Upper lobe of left lung (tissue), 6 donors: ENCODE measurements at regions not wholly inside any gene's neighbourhood (a gene's known extent, or its start where the extent isn't known, plus 50 kb on each side); places are given as distances from the start of the nearest gene placed in this dataset.

Source experiments
- ATAC-seq, 2 donors: fragments of 200-7000 bp; cut with Tn5 transposase; one replicate each; pipeline ENCODE4 v1.9.1; 2022; ENCODE audit warnings: mild to moderate bottlenecking in 2 of 2, moderate library complexity in 2 of 2; ENCODE audit not compliant: low FRiP score in 2 of 2
- DNase-seq, 2 donors: peaks; one replicate each; pipeline ENCODE4 v3.0.0-alpha.2; 2019 to 2020
- H3K27ac ChIP-seq, 4 donors: fragments of 200-600 bp; sonication (generic); one replicate each; pipeline ENCODE4 v1.5.1; 2016 to 2019
- H3K27me3 ChIP-seq, 4 donors: fragments of 200-600 bp; sonication (generic); one replicate each; pipeline ENCODE4 v1.5.1; 2017 to 2019
- H3K36me3 ChIP-seq, 4 donors: fragments of 200-600 bp; sonication (generic); one replicate each; pipeline ENCODE4 v1.5.1; 2016 to 2019
- H3K4me1 ChIP-seq, 4 donors: fragments of 200-600 bp; sonication (generic); one replicate each; pipeline ENCODE4 v1.5.1; 2018 to 2019
- H3K4me3 ChIP-seq, 4 donors: fragments of 200-600 bp; sonication (generic); one replicate each; pipeline ENCODE4 v1.5.1; 2017 to 2019; ENCODE audit warnings: mild to moderate bottlenecking in 2 of 4, moderate library complexity in 1 of 4
- H3K9me3 ChIP-seq, 4 donors: fragments of 200-600 bp; sonication (generic); one replicate each; pipeline ENCODE4 v1.5.1; 2018 to 2019
- CTCF ChIP-seq, 6 experiments: fragments of 450-650 bp in 4 of 6; fragments of 200-600 bp in 2 of 6; sonication (generic) in 2 of 6; IDR thresholded peaks; one replicate each; pipeline ENCODE4 v1.5.1; 2016 to 2019; ENCODE audit warnings: antibody characterized with exemption in 6 of 6
- EP300 ChIP-seq, 4 donors: sonication (generic); formaldehyde crosslinking; IDR thresholded peaks; one replicate each; pipeline ENCODE4 v1.5.1; 2017; ENCODE audit warnings: antibody characterized with exemption in 4 of 4, control low read depth in 2 of 4
- POLR2A ChIP-seq, 4 donors: fragments of 450-650 bp; IDR thresholded peaks; one replicate each; pipeline ENCODE4 v1.5.1; 2016 to 2017; ENCODE audit warnings: antibody characterized with exemption in 4 of 4, mild to moderate bottlenecking in 2 of 4
- POLR2AphosphoS5 ChIP-seq, 2 donors: sonication (generic); formaldehyde crosslinking; IDR thresholded peaks; one replicate each; pipeline ENCODE4 v1.5.1; 2017; ENCODE audit warnings: antibody characterized with exemption in 2 of 2
- WGBS, 2 donors: methylation state at CpG; one replicate each; pipeline ENCODE4 v1.1.5; 2017 to 2018; 5-methylcytosine and 5-hydroxymethylcytosine counted together
- donor health status: DM: no; HTN: no; CAD: no; lungs with moderate emphysema.
- donor health status: DM: no; HTN: yes; CAD: no; lungs with severe emphysema.

GRCh38 chr14:40762685-40763084 is 844.0 kb upstream of the LRFN5 start:
- no peak for TF ChIP-seq POLR2AphosphoS5 (IDR thresholded peaks at IDR 0.05)
- no peak for TF ChIP-seq POLR2A (IDR thresholded peaks at IDR 0.05)
- TF ChIP-seq EP300 (IDR thresholded peaks at IDR 0.05) = no peak
- TF ChIP-seq CTCF (IDR thresholded peaks at IDR 0.05) = no peak
- WGBS, 2 donors = 54 to 59% methylated on average over 1 of the region's 1 CpG
- H3K27ac ChIP-seq = no peak overlapping the region
- ATAC-seq (no peak), DNase-seq (no peak)
- no peaks in the 10 kb centered on the region for H3K36me3 ChIP-seq
- no peaks in the 10 kb centered on the region for H3K27me3 ChIP-seq
- no peak overlapping the region for H3K4me3 ChIP-seq
- no peaks in the 10 kb centered on the region for H3K4me1 ChIP-seq
- H3K9me3 ChIP-seq = no peaks in the 10 kb centered on the region

GRCh38 chr14:40762177-40762576 is 844.5 kb upstream of the LRFN5 start:
- Histone ChIP-seq H3K9me3 (no peaks in the 10 kb centered on the region), H3K27me3 (no peaks in the 10 kb centered on the region), H3K27ac (no peak overlapping the region), H3K36me3 (no peaks in the 10 kb centered on the region), H3K4me3 (no peak overlapping the region), H3K4me1 (no peaks in the 10 kb centered on the region)
- WGBS, 2 donors = 84 to 85% methylated on average over 2 of the region's 2 CpGs
- DNase-seq (no peak), ATAC-seq (no peak)
- TF ChIP-seq POLR2AphosphoS5 (IDR thresholded peaks at IDR 0.05) = no peak
- no peak for TF ChIP-seq POLR2A (IDR thresholded peaks at IDR 0.05)
- TF ChIP-seq CTCF (IDR thresholded peaks at IDR 0.05) = no peak
- TF ChIP-seq EP300 (IDR thresholded peaks at IDR 0.05) = no peak

GRCh38 chr14:40760704-40761103 is 846.0 kb upstream of the LRFN5 start:
- Histone ChIP-seq H3K4me3 (no peak overlapping the region), H3K27ac (no peak overlapping the region), H3K4me1 (no peaks in the 10 kb centered on the region), H3K9me3 (peaks cover 0 to under 1% (median 0%) of the 10 kb centered on the region in 4 donors), H3K36me3 (no peaks in the 10 kb centered on the region), H3K27me3 (no peaks in the 10 kb centered on the region)
- ATAC-seq (no peak), DNase-seq (no peak)
- TF ChIP-seq CTCF (IDR thresholded peaks at IDR 0.05) (no peak), EP300 (IDR thresholded peaks at IDR 0.05) (no peak), POLR2AphosphoS5 (IDR thresholded peaks at IDR 0.05) (no peak), POLR2A (IDR thresholded peaks at IDR 0.05) (no peak)

GRCh38 chr14:40758076-40758475 is 848.6 kb upstream of the LRFN5 start:
- Histone ChIP-seq H3K27me3 (no peaks in the 10 kb centered on the region), H3K9me3 (peaks cover 0 to 5% (median 0%) of the 10 kb centered on the region in 4 donors), H3K36me3 (no peaks in the 10 kb centered on the region), H3K27ac (no peak overlapping the region), H3K4me3 (no peak overlapping the region), H3K4me1 (no peaks in the 10 kb centered on the region)
- DNase-seq = no peak
- TF ChIP-seq EP300 (IDR thresholded peaks at IDR 0.05) (no peak), POLR2A (IDR thresholded peaks at IDR 0.05) (no peak), CTCF (IDR thresholded peaks at IDR 0.05) (no peak), POLR2AphosphoS5 (IDR thresholded peaks at IDR 0.05) (no peak)
- WGBS, 2 donors = 86 to 90% methylated on average over 2 of the region's 2 CpGs
- no peak for ATAC-seq

GRCh38 chr14:40757376-40757950 is 849.2 kb upstream of the LRFN5 start:
- TF ChIP-seq CTCF (IDR thresholded peaks at IDR 0.05) (no peak), POLR2AphosphoS5 (IDR thresholded peaks at IDR 0.05) (no peak), POLR2A (IDR thresholded peaks at IDR 0.05) (no peak), EP300 (IDR thresholded peaks at IDR 0.05) (no peak)
- ATAC-seq = no peak
- Histone ChIP-seq H3K27ac (no peak overlapping the region), H3K4me1 (no peaks in the 10 kb centered on the region), H3K4me3 (no peak overlapping the region), H3K27me3 (no peaks in the 10 kb centered on the region), H3K36me3 (no peaks in the 10 kb centered on the region), H3K9me3 (peaks cover 0 to 5% (median 0%) of the 10 kb centered on the region in 4 donors)
- WGBS, 2 donors = 70% methylated on average over 3 of the region's 3 CpGs
- no peak for DNase-seq
